Bronchial epithelial cell (primary cell): ENCODE measurements at regions not wholly inside any gene's neighbourhood (a gene's known extent, or its start where the extent isn't known, plus 50 kb on each side); places are given as distances from the start of the nearest gene placed in this dataset.
A peak's percentile ranks its signal among the peaks of the same experiment; 100 is the strongest.
"Not testable (repeated sequence)": the region's sequence is repeated elsewhere in the genome, so short reads cannot be mapped to it uniquely, and the experiment has no call there.

Experiments
- DNase-seq: peaks from one replicate; pipeline ENCODE4 v3.0.0-alpha.2; 2010; ENCODE audit warnings: low read depth
- FAIRE-seq: peaks from 2 replicates; lab custom pipeline; 2011; peaks lifted over from hg19 to GRCh38; lab: Jason Lieb, UNC
- H3K27me3 ChIP-seq: 2 replicates; pipeline ENCODE4 v1.5.1; 2011; ENCODE audit warnings: low read length; ENCODE audit not compliant: control insufficient read depth, insufficient read depth
- H3K36me3 ChIP-seq: 2 replicates; pipeline ENCODE4 v1.5.1; 2011; ENCODE audit warnings: low read length; ENCODE audit not compliant: control insufficient read depth, insufficient read depth
- H3K4me3 ChIP-seq: 2 replicates; pipeline ENCODE4 v1.5.1; 2011; ENCODE audit warnings: mild to moderate bottlenecking, low read depth, low read length, control low read depth
- TF ChIP-seq, protein P1 (sequence below): IDR thresholded peaks from 2 replicates; pipeline ENCODE4 v1.5.1; 2011; ENCODE audit warnings: mild to moderate bottlenecking, moderate library complexity, low read length, control low read depth, inconsistent platforms; ENCODE audit not compliant: insufficient read depth, severe bottlenecking

DNA sequence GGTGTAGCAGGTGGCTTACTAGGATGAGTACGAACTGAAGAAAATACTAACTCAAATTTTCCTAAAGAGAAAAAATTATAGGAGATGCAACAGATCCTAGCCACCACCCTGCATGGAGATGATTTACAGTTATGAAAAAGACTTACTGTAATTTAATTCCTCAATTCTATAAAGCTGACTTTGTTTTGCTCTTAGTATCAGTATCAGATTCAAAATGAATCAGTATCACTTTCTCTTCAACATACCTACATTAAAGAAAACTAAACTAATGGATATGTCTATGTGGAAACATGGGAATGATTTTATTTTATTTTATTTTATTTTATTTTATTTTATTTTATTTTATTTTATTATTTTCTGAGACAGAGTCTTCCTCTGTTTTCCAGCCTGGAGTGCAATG, 525.8 kb downstream of the NLGN4X start:
- Histone ChIP-seq H3K27me3 (no peaks in the 10 kb centered on the region), H3K4me3 (no peak overlapping the region), H3K36me3 (no peaks in the 10 kb centered on the region)
- no peak for DNase-seq
- TF ChIP-seq, protein P1, sequence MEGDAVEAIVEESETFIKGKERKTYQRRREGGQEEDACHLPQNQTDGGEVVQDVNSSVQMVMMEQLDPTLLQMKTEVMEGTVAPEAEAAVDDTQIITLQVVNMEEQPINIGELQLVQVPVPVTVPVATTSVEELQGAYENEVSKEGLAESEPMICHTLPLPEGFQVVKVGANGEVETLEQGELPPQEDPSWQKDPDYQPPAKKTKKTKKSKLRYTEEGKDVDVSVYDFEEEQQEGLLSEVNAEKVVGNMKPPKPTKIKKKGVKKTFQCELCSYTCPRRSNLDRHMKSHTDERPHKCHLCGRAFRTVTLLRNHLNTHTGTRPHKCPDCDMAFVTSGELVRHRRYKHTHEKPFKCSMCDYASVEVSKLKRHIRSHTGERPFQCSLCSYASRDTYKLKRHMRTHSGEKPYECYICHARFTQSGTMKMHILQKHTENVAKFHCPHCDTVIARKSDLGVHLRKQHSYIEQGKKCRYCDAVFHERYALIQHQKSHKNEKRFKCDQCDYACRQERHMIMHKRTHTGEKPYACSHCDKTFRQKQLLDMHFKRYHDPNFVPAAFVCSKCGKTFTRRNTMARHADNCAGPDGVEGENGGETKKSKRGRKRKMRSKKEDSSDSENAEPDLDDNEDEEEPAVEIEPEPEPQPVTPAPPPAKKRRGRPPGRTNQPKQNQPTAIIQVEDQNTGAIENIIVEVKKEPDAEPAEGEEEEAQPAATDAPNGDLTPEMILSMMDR: no peak
- no peak for FAIRE-seq

DNA sequence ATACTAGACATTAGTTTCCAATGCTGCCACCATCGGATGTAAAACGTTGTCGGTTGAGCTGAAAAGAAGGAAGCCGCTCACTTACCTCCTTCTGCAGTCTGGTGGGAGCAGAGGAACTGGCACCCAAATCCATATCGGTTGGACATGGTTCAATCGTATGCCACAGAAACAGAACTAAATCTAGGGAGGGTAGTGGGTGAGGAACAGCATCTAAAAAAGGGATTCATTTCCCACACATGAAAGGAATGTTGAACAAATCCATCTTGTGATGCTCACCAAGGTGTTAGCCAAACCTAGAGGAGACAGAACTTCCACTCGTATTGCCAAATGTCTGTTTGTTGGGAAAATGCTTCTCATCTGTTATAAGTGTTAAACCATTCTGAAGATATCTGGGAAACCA, 532.7 kb downstream of the NLGN4X start:
- Histone ChIP-seq H3K27me3 (no peaks in the 10 kb centered on the region), H3K4me3 (no peak overlapping the region), H3K36me3 (no peaks in the 10 kb centered on the region)
- TF ChIP-seq, protein P1: no peak
- DNase-seq (no peak), FAIRE-seq (no peak)

DNA sequence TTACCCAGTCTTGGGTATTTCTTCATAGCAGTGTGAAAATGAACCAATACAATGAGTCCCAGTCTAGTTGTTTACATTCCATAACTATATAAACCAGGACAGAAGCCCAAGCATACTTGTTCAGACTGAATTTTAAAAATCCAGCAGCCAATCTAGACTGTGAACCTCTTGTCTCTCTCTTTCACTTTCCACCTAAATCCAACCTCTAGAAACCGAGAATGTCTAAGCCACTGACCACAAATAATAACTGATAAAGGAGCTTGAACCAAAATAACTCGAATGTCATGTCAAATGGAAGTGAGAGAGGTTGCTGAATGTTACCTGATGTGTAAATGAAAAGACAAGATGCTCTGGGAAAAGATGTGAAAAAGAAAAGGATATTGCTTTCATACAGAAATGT, 544.7 kb downstream of the NLGN4X start:
- FAIRE-seq (no peak), DNase-seq (no peak)
- no peak overlapping the region for H3K4me3 ChIP-seq
- TF ChIP-seq, protein P1: no peak
- no peaks in the 10 kb centered on the region for H3K27me3 ChIP-seq
- no peaks in the 10 kb centered on the region for H3K36me3 ChIP-seq

DNA sequence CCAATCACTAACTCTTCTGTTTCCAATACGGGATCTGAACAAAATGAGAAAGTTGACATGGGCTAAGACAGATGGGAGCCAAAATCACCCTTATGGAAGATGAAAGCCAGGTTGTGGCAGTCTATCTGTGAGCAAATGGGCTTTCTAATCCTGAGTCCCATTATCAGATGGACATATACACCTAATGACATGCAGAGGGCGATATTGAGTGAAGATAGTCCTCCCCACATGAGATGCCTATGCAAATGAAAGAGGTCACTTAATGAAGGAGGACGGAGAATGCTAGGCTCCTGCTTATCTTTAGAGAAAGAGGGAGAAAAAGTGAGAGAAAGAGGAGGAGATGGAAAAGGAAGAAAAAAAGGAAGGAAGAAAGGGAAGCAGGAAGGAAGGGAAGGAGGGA, 547.5 kb downstream of the NLGN4X start:
- Histone ChIP-seq H3K4me3 (no peak overlapping the region), H3K36me3 (no peaks in the 10 kb centered on the region), H3K27me3 (no peaks in the 10 kb centered on the region)
- TF ChIP-seq, protein P1: no peak
- FAIRE-seq (no peak), DNase-seq (peak; percentile 0)

DNA sequence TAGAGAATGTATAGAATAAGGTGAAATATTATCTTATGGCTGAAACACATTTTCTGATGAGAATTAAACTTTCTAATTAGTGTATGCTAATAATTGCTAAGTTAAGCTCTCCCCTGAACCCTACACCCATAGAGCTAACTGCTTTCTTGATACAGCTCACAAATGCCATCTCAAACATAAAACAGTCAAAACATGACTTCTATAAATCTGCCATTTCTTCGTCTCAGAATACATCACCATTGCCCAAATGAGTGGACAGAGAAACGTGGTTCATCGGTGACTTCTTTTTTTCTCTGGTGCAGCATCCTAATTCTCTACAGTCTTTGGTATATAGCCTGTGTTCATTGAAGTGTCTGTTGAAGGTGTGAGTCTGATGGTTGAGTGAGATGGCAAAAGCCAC, 554.6 kb downstream of the NLGN4X start:
- TF ChIP-seq, protein P1: no peak
- Histone ChIP-seq H3K4me3 (no peak overlapping the region), H3K36me3 (no peaks in the 10 kb centered on the region), H3K27me3 (no peaks in the 10 kb centered on the region)
- no peak for DNase-seq
- FAIRE-seq: no peak

DNA sequence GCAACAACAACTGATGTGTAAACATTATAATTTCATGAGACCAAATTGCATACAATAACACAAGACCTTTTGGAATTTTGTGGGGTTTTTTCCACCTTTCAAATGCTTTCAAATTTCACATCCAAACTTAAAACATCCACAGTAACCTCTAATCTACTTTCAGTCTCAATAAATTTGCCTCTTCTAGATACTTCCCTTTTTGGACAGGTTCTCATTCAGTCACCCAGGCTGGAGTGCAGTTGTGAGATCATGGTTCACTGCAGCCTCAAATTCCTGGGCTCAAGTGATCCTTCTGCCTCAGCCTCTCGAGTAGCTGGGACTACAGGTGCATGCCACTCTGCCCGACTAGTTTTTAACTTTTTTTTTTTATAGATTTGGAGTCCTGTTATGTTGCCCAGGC, 556.6 kb downstream of the NLGN4X start:
- no peak for FAIRE-seq
- TF ChIP-seq, protein P1: no peak

GRCh38 chrX:5666689-5667088, 562.0 kb downstream of the NLGN4X start:
- not testable (repeated sequence) for H3K36me3 ChIP-seq, DNase-seq, H3K27me3 ChIP-seq, H3K4me3 ChIP-seq, FAIRE-seq

More for the DNA sequence above, 556.6 kb downstream of the NLGN4X start:
- H3K36me3 ChIP-seq: no peaks in the 10 kb centered on the region
- DNase-seq: no peak
- H3K27me3 ChIP-seq: no peaks in the 10 kb centered on the region
- H3K4me3 ChIP-seq: no peak overlapping the region
